ENCODE measurements at regions not wholly inside any gene's neighbourhood (a gene's known extent, or its start where the extent isn't known, plus 50 kb on each side); places are given as distances from the start of the nearest gene placed in this dataset.

GRCh38 chr13:62595976-62596375, 1180.3 kb upstream of the PCDH20 start:
- Histone ChIP-seq H3K4me3 (no peak overlapping the region), H3K4me1 (no peaks in the 10 kb centered on the region), H3K36me3 (no peaks in the 10 kb centered on the region), H3K9me3 (no peaks in the 10 kb centered on the region), H3K27me3 (no peaks in the 10 kb centered on the region), H3K27ac (no peak overlapping the region)
- no peak for FAIRE-seq
- DNase-seq, result no peak
- intact Hi-C loops (cut with DNase I), result no loop called here
- TF ChIP-seq CTCF (IDR thresholded peaks at IDR 0.05), result no peak
- ATAC-seq, result no peak

- ATAC-seq (no peak), DNase-seq (no peak), FAIRE-seq (no peak)
- no peaks in the 10 kb centered on the region for H3K9me3 ChIP-seq
- H3K36me3 ChIP-seq, result no peaks in the 10 kb centered on the region
- H3K27me3 ChIP-seq, result no peaks in the 10 kb centered on the region
- no peak for TF ChIP-seq CTCF (IDR thresholded peaks at IDR 0.05)
- intact Hi-C loops (cut with DNase I), result no loop called here
- no peak overlapping the region for H3K27ac ChIP-seq
- no peak overlapping the region for H3K4me3 ChIP-seq
- WGBS, 2 donors, result 89 to 92% methylated on average over 2 of the region's 2 CpGs
- no peaks in the 10 kb centered on the region for H3K4me1 ChIP-seq
Observed at GRCh38 chr13:62593804-62594203, 1178.2 kb upstream of the PCDH20 start.

- intact Hi-C loops (cut with DNase I), result no loop called here
Observed at GRCh38 chr13:62583466-62583865, 1167.8 kb upstream of the PCDH20 start.

GRCh38 chr13:62578402-62578801, 1162.8 kb upstream of the PCDH20 start:
- Histone ChIP-seq H3K4me1 (no peaks in the 10 kb centered on the region), H3K27me3 (no peaks in the 10 kb centered on the region), H3K27ac (no peak overlapping the region), H3K9me3 (no peaks in the 10 kb centered on the region), H3K36me3 (no peaks in the 10 kb centered on the region), H3K4me3 (no peak overlapping the region)
- intact Hi-C loops (cut with DNase I), result no loop called here
- no peak for TF ChIP-seq CTCF (IDR thresholded peaks at IDR 0.05)
- no peak for FAIRE-seq
- no peak for DNase-seq
- no peak for ATAC-seq

More at GRCh38 chr13:62583466-62583865, 1167.8 kb upstream of the PCDH20 start:
- ATAC-seq, result no peak
- TF ChIP-seq CTCF (IDR thresholded peaks at IDR 0.05), result no peak
- Histone ChIP-seq H3K27ac (no peak overlapping the region), H3K4me3 (no peak overlapping the region), H3K27me3 (no peaks in the 10 kb centered on the region), H3K36me3 (no peaks in the 10 kb centered on the region), H3K4me1 (no peaks in the 10 kb centered on the region), H3K9me3 (no peaks in the 10 kb centered on the region)
- WGBS, 2 donors, result 89 to 91% methylated on average over 2 of the region's 2 CpGs
- FAIRE-seq, result no peak
- DNase-seq, result no peak

GRCh38 chr13:62564770-62565169, 1149.1 kb upstream of the PCDH20 start:
- Histone ChIP-seq H3K27me3 (no peaks in the 10 kb centered on the region), H3K27ac (no peak overlapping the region), H3K9me3 (no peaks in the 10 kb centered on the region), H3K4me3 (no peak overlapping the region), H3K36me3 (no peaks in the 10 kb centered on the region), H3K4me1 (no peaks in the 10 kb centered on the region)
- DNase-seq (no peak), ATAC-seq (no peak), FAIRE-seq (no peak)
- TF ChIP-seq CTCF (IDR thresholded peaks at IDR 0.05), result no peak
- 90 to 91% methylated on average over 3 of the region's 3 CpGs for WGBS, 2 donors
- intact Hi-C loops (cut with DNase I), result no loop called here

Data from pancreas (tissue), 10 donors.